ENCODE measurements at regions not wholly inside any gene's neighbourhood (a gene's known extent, or its start where the extent isn't known, plus 50 kb on each side); places are given as distances from the start of the nearest gene placed in this dataset.

- TF ChIP-seq CTCF (conservative IDR thresholded peaks at IDR 0.05) (no peak), EZH2 (IDR thresholded peaks at IDR 0.05; ENCODE audit: low read depth) (no peak)
Observed at GRCh38 chr5:38191693-38192092, 66.7 kb upstream of the EGFLAM start.

All from PC-9 (cell line).